ENCODE measurements at regions not wholly inside any gene's neighbourhood (a gene's known extent, or its start where the extent isn't known, plus 50 kb on each side); places are given as distances from the start of the nearest gene placed in this dataset.

GRCh38 chr5:32984851-32985610 is 273.9 kb downstream of the NPR3 start:
- FAIRE-seq: no peak
- DNase-seq: no peak
- Histone ChIP-seq H3K36me3 (ENCODE audit: control insufficient read depth in 3 of 3, insufficient read depth in 2 of 3, low read depth in 1 of 3, low read length in 3 of 3) (no peaks in the 10 kb centered on the region), H3K27me3 (ENCODE audit: control insufficient read depth in 3 of 3, insufficient read depth in 3 of 3, low read length in 3 of 3) (no peaks in the 10 kb centered on the region), H3K27ac (ENCODE audit: low read depth in 1 of 3, low read length in 2 of 3) (no peak overlapping the region), H3K4me3 (ENCODE audit: low read depth in 1 of 3, low read length in 3 of 3) (no peak overlapping the region), H3K9me3 (ENCODE audit: control insufficient read depth in 2 of 2, insufficient read depth in 1 of 2, low read depth in 1 of 2, low read length in 1 of 2) (peaks cover 0 to 4% of the 10 kb centered on the region in 2 donors), H3K4me1 (ENCODE audit: control insufficient read depth in 3 of 3, insufficient read depth in 2 of 3, low read depth in 1 of 3, low read length in 2 of 3) (no peaks in the 10 kb centered on the region)
- 79 to 87% (median 84%) methylated on average over 4 of the region's 4 CpGs for WGBS, 3 donors

- H3K27me3 ChIP-seq (ENCODE audit: control insufficient read depth in 3 of 3, insufficient read depth in 3 of 3, low read length in 3 of 3): no peaks in the 10 kb centered on the region
- WGBS, 3 donors: 78 to 88% (median 83%) methylated on average over 5 of the region's 5 CpGs
- no peak overlapping the region for H3K4me3 ChIP-seq (ENCODE audit: low read depth in 1 of 3, low read length in 3 of 3)
- DNase-seq (no peak), FAIRE-seq (no peak)
- H3K9me3 ChIP-seq (ENCODE audit: control insufficient read depth in 2 of 2, insufficient read depth in 1 of 2, low read depth in 1 of 2, low read length in 1 of 2): peaks cover 0 to 4% of the 10 kb centered on the region in 2 donors
- no peaks in the 10 kb centered on the region for H3K4me1 ChIP-seq (ENCODE audit: control insufficient read depth in 3 of 3, insufficient read depth in 2 of 3, low read depth in 1 of 3, low read length in 2 of 3)
- H3K36me3 ChIP-seq (ENCODE audit: control insufficient read depth in 3 of 3, insufficient read depth in 2 of 3, low read depth in 1 of 3, low read length in 3 of 3): no peaks in the 10 kb centered on the region
- no peak overlapping the region for H3K27ac ChIP-seq (ENCODE audit: low read depth in 1 of 3, low read length in 2 of 3)
Measured at GRCh38 chr5:32989815-32990214, 278.7 kb downstream of the NPR3 start.

- no peak for FAIRE-seq
- Histone ChIP-seq H3K27ac (ENCODE audit: low read depth in 1 of 3, low read length in 2 of 3) (no peak overlapping the region), H3K36me3 (ENCODE audit: control insufficient read depth in 3 of 3, insufficient read depth in 2 of 3, low read depth in 1 of 3, low read length in 3 of 3) (no peaks in the 10 kb centered on the region), H3K9me3 (ENCODE audit: control insufficient read depth in 2 of 2, insufficient read depth in 1 of 2, low read depth in 1 of 2, low read length in 1 of 2) (peaks cover 0 to 5% of the 10 kb centered on the region in 2 donors), H3K4me3 (ENCODE audit: low read depth in 1 of 3, low read length in 3 of 3) (no peak overlapping the region), H3K4me1 (ENCODE audit: control insufficient read depth in 3 of 3, insufficient read depth in 2 of 3, low read depth in 1 of 3, low read length in 2 of 3) (no peaks in the 10 kb centered on the region), H3K27me3 (ENCODE audit: control insufficient read depth in 3 of 3, insufficient read depth in 3 of 3, low read length in 3 of 3) (no peaks in the 10 kb centered on the region)
- WGBS, 3 donors: 87 to 88% (median 87%) methylated on average over 13 of the region's 13 CpGs
- no peak for DNase-seq
Measured at GRCh38 chr5:32990593-32991420, 279.7 kb downstream of the NPR3 start.

GRCh38 chr5:32991421-32991815 is 280.3 kb downstream of the NPR3 start:
- FAIRE-seq (no peak), DNase-seq (no peak)
- no peaks in the 10 kb centered on the region for H3K36me3 ChIP-seq (ENCODE audit: control insufficient read depth in 3 of 3, insufficient read depth in 2 of 3, low read depth in 1 of 3, low read length in 3 of 3)
- WGBS, 3 donors: 79 to 86% (median 82%) methylated on average over 9 of the region's 9 CpGs
- H3K27ac ChIP-seq (ENCODE audit: low read depth in 1 of 3, low read length in 2 of 3): no peak overlapping the region
- no peaks in the 10 kb centered on the region for H3K4me1 ChIP-seq (ENCODE audit: control insufficient read depth in 3 of 3, insufficient read depth in 2 of 3, low read depth in 1 of 3, low read length in 2 of 3)
- no peak overlapping the region for H3K4me3 ChIP-seq (ENCODE audit: low read depth in 1 of 3, low read length in 3 of 3)
- peaks cover 0 to 5% of the 10 kb centered on the region in 2 donors for H3K9me3 ChIP-seq (ENCODE audit: control insufficient read depth in 2 of 2, insufficient read depth in 1 of 2, low read depth in 1 of 2, low read length in 1 of 2)
- no peaks in the 10 kb centered on the region for H3K27me3 ChIP-seq (ENCODE audit: control insufficient read depth in 3 of 3, insufficient read depth in 3 of 3, low read length in 3 of 3)

GRCh38 chr5:32996336-32996735 is 285.2 kb downstream of the NPR3 start:
- WGBS, 3 donors: 45 to 65% (median 47%) methylated on average over 1 of the region's 1 CpG
- Histone ChIP-seq H3K36me3 (ENCODE audit: control insufficient read depth in 3 of 3, insufficient read depth in 2 of 3, low read depth in 1 of 3, low read length in 3 of 3) (no peaks in the 10 kb centered on the region), H3K9me3 (ENCODE audit: control insufficient read depth in 2 of 2, insufficient read depth in 1 of 2, low read depth in 1 of 2, low read length in 1 of 2) (peaks cover 2 to 3% of the 10 kb centered on the region in 2 donors), H3K27me3 (ENCODE audit: control insufficient read depth in 3 of 3, insufficient read depth in 3 of 3, low read length in 3 of 3) (no peaks in the 10 kb centered on the region), H3K27ac (ENCODE audit: low read depth in 1 of 3, low read length in 2 of 3) (no peak overlapping the region), H3K4me1 (ENCODE audit: control insufficient read depth in 3 of 3, insufficient read depth in 2 of 3, low read depth in 1 of 3, low read length in 2 of 3) (no peaks in the 10 kb centered on the region), H3K4me3 (ENCODE audit: low read depth in 1 of 3, low read length in 3 of 3) (no peak overlapping the region)
- FAIRE-seq (no peak), DNase-seq (no peak)

- H3K27me3 ChIP-seq (ENCODE audit: control insufficient read depth in 3 of 3, insufficient read depth in 3 of 3, low read length in 3 of 3): no peaks in the 10 kb centered on the region
- WGBS, 3 donors: 53 to 69% (median 54%) methylated on average over 6 of the region's 6 CpGs
- no peaks in the 10 kb centered on the region for H3K4me1 ChIP-seq (ENCODE audit: control insufficient read depth in 3 of 3, insufficient read depth in 2 of 3, low read depth in 1 of 3, low read length in 2 of 3)
- H3K9me3 ChIP-seq (ENCODE audit: control insufficient read depth in 2 of 2, insufficient read depth in 1 of 2, low read depth in 1 of 2, low read length in 1 of 2): peaks cover 0 to 7% of the 10 kb centered on the region in 2 donors
- H3K27ac ChIP-seq (ENCODE audit: low read depth in 1 of 3, low read length in 2 of 3): no peak overlapping the region
- FAIRE-seq (no peak), DNase-seq (peak in 1 of 2 donors; percentile 1)
- no peaks in the 10 kb centered on the region for H3K36me3 ChIP-seq (ENCODE audit: control insufficient read depth in 3 of 3, insufficient read depth in 2 of 3, low read depth in 1 of 3, low read length in 3 of 3)
- H3K4me3 ChIP-seq (ENCODE audit: low read depth in 1 of 3, low read length in 3 of 3): no peak overlapping the region
Measured at GRCh38 chr5:33008751-33009418, 297.8 kb downstream of the NPR3 start.

GRCh38 chr5:33010846-33011245 is 299.7 kb downstream of the NPR3 start:
- FAIRE-seq (no peak), DNase-seq (no peak)
- Histone ChIP-seq H3K27me3 (ENCODE audit: control insufficient read depth in 3 of 3, insufficient read depth in 3 of 3, low read length in 3 of 3) (no peaks in the 10 kb centered on the region), H3K36me3 (ENCODE audit: control insufficient read depth in 3 of 3, insufficient read depth in 2 of 3, low read depth in 1 of 3, low read length in 3 of 3) (no peaks in the 10 kb centered on the region), H3K4me3 (ENCODE audit: low read depth in 1 of 3, low read length in 3 of 3) (no peak overlapping the region), H3K27ac (ENCODE audit: low read depth in 1 of 3, low read length in 2 of 3) (no peak overlapping the region), H3K9me3 (ENCODE audit: control insufficient read depth in 2 of 2, insufficient read depth in 1 of 2, low read depth in 1 of 2, low read length in 1 of 2) (peaks cover 1 to 8% of the 10 kb centered on the region in 2 donors), H3K4me1 (ENCODE audit: control insufficient read depth in 3 of 3, insufficient read depth in 2 of 3, low read depth in 1 of 3, low read length in 2 of 3) (no peaks in the 10 kb centered on the region)
- WGBS, 3 donors: 65 to 83% (median 70%) methylated on average over 1 of the region's 1 CpG

GRCh38 chr5:33011801-33012200 is 300.7 kb downstream of the NPR3 start:
- H3K27ac ChIP-seq (ENCODE audit: low read depth in 1 of 3, low read length in 2 of 3): no peak overlapping the region
- no peaks in the 10 kb centered on the region for H3K36me3 ChIP-seq (ENCODE audit: control insufficient read depth in 3 of 3, insufficient read depth in 2 of 3, low read depth in 1 of 3, low read length in 3 of 3)
- H3K9me3 ChIP-seq (ENCODE audit: control insufficient read depth in 2 of 2, insufficient read depth in 1 of 2, low read depth in 1 of 2, low read length in 1 of 2): peaks cover 1 to 8% of the 10 kb centered on the region in 2 donors
- DNase-seq: no peak
- no peaks in the 10 kb centered on the region for H3K4me1 ChIP-seq (ENCODE audit: control insufficient read depth in 3 of 3, insufficient read depth in 2 of 3, low read depth in 1 of 3, low read length in 2 of 3)
- H3K27me3 ChIP-seq (ENCODE audit: control insufficient read depth in 3 of 3, insufficient read depth in 3 of 3, low read length in 3 of 3): no peaks in the 10 kb centered on the region
- H3K4me3 ChIP-seq (ENCODE audit: low read depth in 1 of 3, low read length in 3 of 3): no peak overlapping the region
- no peak for FAIRE-seq

All from small intestine (tissue), 7 donors.